ENCODE measurements at regions not wholly inside any gene's neighbourhood (a gene's known extent, or its start where the extent isn't known, plus 50 kb on each side); places are given as distances from the start of the nearest gene placed in this dataset.

DNA sequence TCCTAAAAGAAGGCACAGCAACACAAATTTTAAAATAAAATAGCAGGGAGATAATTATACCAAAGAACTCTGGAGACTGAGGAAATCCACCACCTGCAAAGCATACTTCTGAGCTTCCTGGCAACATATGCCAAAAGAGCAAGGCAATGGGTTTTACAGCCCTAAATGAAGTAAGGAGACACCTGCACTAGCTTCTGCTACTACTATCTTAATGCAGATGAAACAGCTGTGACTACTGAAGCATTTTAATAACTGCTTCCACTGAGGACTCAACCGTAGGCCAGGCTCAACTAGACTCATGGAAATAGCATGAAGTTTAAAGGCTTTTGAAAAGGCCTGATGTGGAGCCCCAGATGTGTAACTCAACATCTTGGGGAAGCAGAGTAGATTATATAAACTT, 820.1 kb upstream of the AMELY start:
- TF ChIP-seq CTCF (IDR thresholded peaks at IDR 0.05; ENCODE audit: low read length): no peak
- TF ChIP-seq EZH2 (IDR thresholded peaks at IDR 0.05; ENCODE audit: borderline replicate concordance, low read length): no peak
